Esophagus muscularis mucosa (tissue), 3 donors: ENCODE measurements at regions not wholly inside any gene's neighbourhood (a gene's known extent, or its start where the extent isn't known, plus 50 kb on each side); places are given as distances from the start of the nearest gene placed in this dataset.

Experiments
- CTCF ChIP-seq, 3 experiments: fragments of 200-600 bp in 2 of 3; fragments of 450-650 bp in 1 of 3; sonication (generic) in 2 of 3; IDR thresholded peaks; one replicate each; pipeline ENCODE4 v1.5.1; 2017 to 2019; ENCODE audit warnings: antibody characterized with exemption in 3 of 3, mild to moderate bottlenecking in 2 of 3, moderate library complexity in 1 of 3
- POLR2AphosphoS5 ChIP-seq, 2 donors: sonication (generic); formaldehyde crosslinking; IDR thresholded peaks; one replicate each; pipeline ENCODE4 v1.6.1; 2017; ENCODE audit warnings: antibody characterized with exemption in 2 of 2

GRCh38 chr18:37672932-37673595 lies 107.5 kb upstream of the CELF4 start:
- TF ChIP-seq POLR2AphosphoS5 (IDR thresholded peaks at IDR 0.05) (no peak), CTCF (IDR thresholded peaks at IDR 0.05) (no peak)
